OCI-LY3 (cell line): ENCODE measurements at regions not wholly inside any gene's neighbourhood (a gene's known extent, or its start where the extent isn't known, plus 50 kb on each side); places are given as distances from the start of the nearest gene placed in this dataset.

Experiments used
- H2AFZ ChIP-seq: fragments of 200-600, 300-600 bp; shearing (Covaris generic); 2 replicates; pipeline ENCODE4 v1.6.0; 2014; ENCODE audit warnings: antibody characterized with exemption, low read depth, low read length
- H3K27ac ChIP-seq: fragments of 200-600, 300-600 bp; sonication (generic); 2 replicates; pipeline ENCODE4 v1.5.1; 2014; ENCODE audit warnings: mild to moderate bottlenecking, low read length, moderate library complexity, mixed read lengths
- H3K27me3 ChIP-seq: fragments of 200-600, 300-600 bp; sonication (generic); 2 replicates; pipeline ENCODE4 v1.6.1; 2014; ENCODE audit warnings: low read depth, low read length, mixed read lengths
- H3K36me3 ChIP-seq: fragments of 200-600, 300-600 bp; sonication (generic); replicated peaks from 2 replicates; pipeline ENCODE3; 2014; ENCODE audit warnings: low read depth, low read length, mixed read lengths
- H3K4me1 ChIP-seq: fragments of 300-600, 200-600 bp; sonication (generic); 2 replicates; pipeline ENCODE4 v1.6.1; 2014; ENCODE audit warnings: low read length, mixed read lengths
- H3K4me2 ChIP-seq: fragments of 200-600, 300-600 bp; sonication (generic); 2 replicates; pipeline ENCODE4 v1.6.1; 2014; ENCODE audit warnings: low read length, mixed read lengths
- H3K4me3 ChIP-seq: fragments of 300-600, 200-600 bp; sonication (generic); 2 replicates; pipeline ENCODE4 v1.5.1; 2014; ENCODE audit warnings: antibody characterized with exemption, mild to moderate bottlenecking, low read length, moderate library complexity
- H3K79me2 ChIP-seq: fragments of 300-600, 200-600 bp; shearing (Covaris generic); 2 replicates; pipeline ENCODE4 v1.6.1; 2014; ENCODE audit warnings: mild to moderate bottlenecking, low read length, mixed read lengths
- H3K9ac ChIP-seq: fragments of 300-600, 200-600 bp; shearing (Covaris generic); 2 replicates; pipeline ENCODE4 v1.6.0; 2014; ENCODE audit warnings: mild to moderate bottlenecking, low read length, moderate library complexity
- H3K9me3 ChIP-seq: fragments of 200-600, 300-600 bp; shearing (Covaris generic); 2 replicates; pipeline ENCODE4 v1.6.1; 2014; ENCODE audit warnings: low read length, mixed read lengths; ENCODE audit not compliant: insufficient read depth
- H4K20me1 ChIP-seq: fragments of 200-600, 300-600 bp; sonication (generic); 2 replicates; pipeline ENCODE4 v1.6.1; 2016; ENCODE audit warnings: low read length, mixed read lengths; ENCODE audit not compliant: insufficient read depth
- CTCF ChIP-seq: fragments of 200-600, 300-600 bp; sonication (generic); IDR thresholded peaks from 2 replicates; pipeline ENCODE4 v1.5.1; 2014; ENCODE audit warnings: antibody characterized with exemption, low read length, low read depth
- EZH2phosphoT487 ChIP-seq: fragments of 200-600 bp; shearing (Covaris generic); IDR thresholded peaks from 2 replicates; pipeline ENCODE4 v1.6.1; 2018; ENCODE audit warnings: antibody characterized with exemption, mixed run types, low read depth

GRCh38 chr5:4250254-4250653, 654.6 kb downstream of the IRX1 start:
- no peak overlapping the region for H3K4me3 ChIP-seq
- H3K9ac ChIP-seq: no peak overlapping the region
- H3K4me1 ChIP-seq: no peaks in the 10 kb centered on the region
- H3K79me2 ChIP-seq: no peaks in the 10 kb centered on the region
- H3K9me3 ChIP-seq: no peaks in the 10 kb centered on the region
- no peaks in the 10 kb centered on the region for H3K27me3 ChIP-seq
- no peak overlapping the region for H3K27ac ChIP-seq
- no peaks in the 10 kb centered on the region for H3K36me3 ChIP-seq
- no peak overlapping the region for H2AFZ ChIP-seq
- no peak overlapping the region for H3K4me2 ChIP-seq
- no peaks in the 10 kb centered on the region for H4K20me1 ChIP-seq
- TF ChIP-seq CTCF (no peak), EZH2phosphoT487 (no peak)

- TF ChIP-seq EZH2phosphoT487: no peak
- no peak for TF ChIP-seq CTCF
- H3K27ac ChIP-seq: no peak overlapping the region
- H2AFZ ChIP-seq: no peak overlapping the region
- no peak overlapping the region for H3K9ac ChIP-seq
- H3K79me2 ChIP-seq: no peaks in the 10 kb centered on the region
- H3K27me3 ChIP-seq: no peaks in the 10 kb centered on the region
- no peaks in the 10 kb centered on the region for H3K36me3 ChIP-seq
- H3K4me2 ChIP-seq: no peak overlapping the region
- H3K4me1 ChIP-seq: no peaks in the 10 kb centered on the region
- no peak overlapping the region for H3K4me3 ChIP-seq
- no peaks in the 10 kb centered on the region for H3K9me3 ChIP-seq
- no peaks in the 10 kb centered on the region for H4K20me1 ChIP-seq
Observed at GRCh38 chr5:4252385-4252784, 656.8 kb downstream of the IRX1 start.

DNA sequence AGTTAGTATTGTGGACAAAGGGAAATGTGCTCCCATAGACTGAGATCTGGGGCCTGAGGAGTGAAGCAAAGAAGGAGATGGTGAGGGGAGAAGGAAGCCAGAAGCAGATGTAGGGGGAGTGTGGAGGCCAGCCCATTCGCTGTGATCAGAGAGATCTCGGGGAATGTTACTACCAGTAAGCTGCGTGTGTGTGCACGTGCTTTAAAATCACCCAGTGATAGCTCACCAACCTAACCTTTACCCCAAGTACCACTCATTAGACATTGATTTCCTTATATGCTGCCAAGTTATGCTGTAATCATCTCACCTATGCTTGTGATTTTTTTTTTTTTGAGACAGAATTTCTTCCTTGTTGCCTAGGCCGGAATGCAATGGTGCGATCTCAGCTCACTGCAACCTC, 659.1 kb downstream of the IRX1 start:
- H3K27ac ChIP-seq: no peak overlapping the region
- no peaks in the 10 kb centered on the region for H3K9me3 ChIP-seq
- no peak overlapping the region for H2AFZ ChIP-seq
- H3K4me1 ChIP-seq: no peaks in the 10 kb centered on the region
- H3K27me3 ChIP-seq: no peaks in the 10 kb centered on the region
- H3K9ac ChIP-seq: no peak overlapping the region
- TF ChIP-seq CTCF (no peak), EZH2phosphoT487 (no peak)
- H3K79me2 ChIP-seq: no peaks in the 10 kb centered on the region
- H3K4me2 ChIP-seq: no peak overlapping the region
- no peaks in the 10 kb centered on the region for H4K20me1 ChIP-seq
- H3K36me3 ChIP-seq: no peaks in the 10 kb centered on the region
- no peak overlapping the region for H3K4me3 ChIP-seq

GRCh38 chr5:4255441-4255840, 659.8 kb downstream of the IRX1 start:
- Histone ChIP-seq H3K9ac (no peak overlapping the region), H3K27ac (no peak overlapping the region), H3K27me3 (no peaks in the 10 kb centered on the region), H3K4me1 (no peaks in the 10 kb centered on the region), H4K20me1 (no peaks in the 10 kb centered on the region), H3K4me2 (no peak overlapping the region), H3K4me3 (no peak overlapping the region), H3K79me2 (no peaks in the 10 kb centered on the region), H3K9me3 (no peaks in the 10 kb centered on the region), H2AFZ (no peak overlapping the region), H3K36me3 (no peaks in the 10 kb centered on the region)
- TF ChIP-seq EZH2phosphoT487 (no peak), CTCF (no peak)
